ENCODE measurements at regions not wholly inside any gene's neighbourhood (a gene's known extent, or its start where the extent isn't known, plus 50 kb on each side); places are given as distances from the start of the nearest gene placed in this dataset.
A peak's percentile ranks its signal among the peaks of the same experiment; 100 is the strongest.

DNA sequence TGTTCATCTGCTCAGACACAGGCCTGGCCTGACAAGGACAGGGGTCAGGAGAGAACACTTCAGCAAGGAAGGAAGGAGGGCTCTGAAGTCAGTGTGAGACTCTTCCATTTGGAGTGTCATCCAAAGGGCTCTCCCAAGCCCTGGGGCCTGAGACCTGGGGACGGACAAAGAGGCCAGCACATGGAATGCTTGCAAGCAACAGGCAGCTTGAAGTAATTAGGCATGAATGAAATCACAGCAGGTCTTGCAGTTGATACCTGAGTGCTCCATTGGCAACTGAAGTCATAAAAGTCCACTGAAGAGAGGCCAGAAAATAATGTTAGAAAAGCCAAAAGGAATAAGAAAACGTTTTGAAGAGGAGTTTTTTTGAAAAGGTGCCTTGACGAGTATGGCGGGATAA, 231.7 kb downstream of the VAPA start:
- no peaks in the 10 kb centered on the region for H3K36me3 Mint-ChIP-seq (ENCODE audit: low read depth)
- TF ChIP-seq, protein P1, sequence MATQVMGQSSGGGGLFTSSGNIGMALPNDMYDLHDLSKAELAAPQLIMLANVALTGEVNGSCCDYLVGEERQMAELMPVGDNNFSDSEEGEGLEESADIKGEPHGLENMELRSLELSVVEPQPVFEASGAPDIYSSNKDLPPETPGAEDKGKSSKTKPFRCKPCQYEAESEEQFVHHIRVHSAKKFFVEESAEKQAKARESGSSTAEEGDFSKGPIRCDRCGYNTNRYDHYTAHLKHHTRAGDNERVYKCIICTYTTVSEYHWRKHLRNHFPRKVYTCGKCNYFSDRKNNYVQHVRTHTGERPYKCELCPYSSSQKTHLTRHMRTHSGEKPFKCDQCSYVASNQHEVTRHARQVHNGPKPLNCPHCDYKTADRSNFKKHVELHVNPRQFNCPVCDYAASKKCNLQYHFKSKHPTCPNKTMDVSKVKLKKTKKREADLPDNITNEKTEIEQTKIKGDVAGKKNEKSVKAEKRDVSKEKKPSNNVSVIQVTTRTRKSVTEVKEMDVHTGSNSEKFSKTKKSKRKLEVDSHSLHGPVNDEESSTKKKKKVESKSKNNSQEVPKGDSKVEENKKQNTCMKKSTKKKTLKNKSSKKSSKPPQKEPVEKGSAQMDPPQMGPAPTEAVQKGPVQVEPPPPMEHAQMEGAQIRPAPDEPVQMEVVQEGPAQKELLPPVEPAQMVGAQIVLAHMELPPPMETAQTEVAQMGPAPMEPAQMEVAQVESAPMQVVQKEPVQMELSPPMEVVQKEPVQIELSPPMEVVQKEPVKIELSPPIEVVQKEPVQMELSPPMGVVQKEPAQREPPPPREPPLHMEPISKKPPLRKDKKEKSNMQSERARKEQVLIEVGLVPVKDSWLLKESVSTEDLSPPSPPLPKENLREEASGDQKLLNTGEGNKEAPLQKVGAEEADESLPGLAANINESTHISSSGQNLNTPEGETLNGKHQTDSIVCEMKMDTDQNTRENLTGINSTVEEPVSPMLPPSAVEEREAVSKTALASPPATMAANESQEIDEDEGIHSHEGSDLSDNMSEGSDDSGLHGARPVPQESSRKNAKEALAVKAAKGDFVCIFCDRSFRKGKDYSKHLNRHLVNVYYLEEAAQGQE (IDR thresholded peaks at IDR 0.05; ENCODE audit: unreplicated experiment), result no peak
- TF ChIP-seq, protein P2, sequence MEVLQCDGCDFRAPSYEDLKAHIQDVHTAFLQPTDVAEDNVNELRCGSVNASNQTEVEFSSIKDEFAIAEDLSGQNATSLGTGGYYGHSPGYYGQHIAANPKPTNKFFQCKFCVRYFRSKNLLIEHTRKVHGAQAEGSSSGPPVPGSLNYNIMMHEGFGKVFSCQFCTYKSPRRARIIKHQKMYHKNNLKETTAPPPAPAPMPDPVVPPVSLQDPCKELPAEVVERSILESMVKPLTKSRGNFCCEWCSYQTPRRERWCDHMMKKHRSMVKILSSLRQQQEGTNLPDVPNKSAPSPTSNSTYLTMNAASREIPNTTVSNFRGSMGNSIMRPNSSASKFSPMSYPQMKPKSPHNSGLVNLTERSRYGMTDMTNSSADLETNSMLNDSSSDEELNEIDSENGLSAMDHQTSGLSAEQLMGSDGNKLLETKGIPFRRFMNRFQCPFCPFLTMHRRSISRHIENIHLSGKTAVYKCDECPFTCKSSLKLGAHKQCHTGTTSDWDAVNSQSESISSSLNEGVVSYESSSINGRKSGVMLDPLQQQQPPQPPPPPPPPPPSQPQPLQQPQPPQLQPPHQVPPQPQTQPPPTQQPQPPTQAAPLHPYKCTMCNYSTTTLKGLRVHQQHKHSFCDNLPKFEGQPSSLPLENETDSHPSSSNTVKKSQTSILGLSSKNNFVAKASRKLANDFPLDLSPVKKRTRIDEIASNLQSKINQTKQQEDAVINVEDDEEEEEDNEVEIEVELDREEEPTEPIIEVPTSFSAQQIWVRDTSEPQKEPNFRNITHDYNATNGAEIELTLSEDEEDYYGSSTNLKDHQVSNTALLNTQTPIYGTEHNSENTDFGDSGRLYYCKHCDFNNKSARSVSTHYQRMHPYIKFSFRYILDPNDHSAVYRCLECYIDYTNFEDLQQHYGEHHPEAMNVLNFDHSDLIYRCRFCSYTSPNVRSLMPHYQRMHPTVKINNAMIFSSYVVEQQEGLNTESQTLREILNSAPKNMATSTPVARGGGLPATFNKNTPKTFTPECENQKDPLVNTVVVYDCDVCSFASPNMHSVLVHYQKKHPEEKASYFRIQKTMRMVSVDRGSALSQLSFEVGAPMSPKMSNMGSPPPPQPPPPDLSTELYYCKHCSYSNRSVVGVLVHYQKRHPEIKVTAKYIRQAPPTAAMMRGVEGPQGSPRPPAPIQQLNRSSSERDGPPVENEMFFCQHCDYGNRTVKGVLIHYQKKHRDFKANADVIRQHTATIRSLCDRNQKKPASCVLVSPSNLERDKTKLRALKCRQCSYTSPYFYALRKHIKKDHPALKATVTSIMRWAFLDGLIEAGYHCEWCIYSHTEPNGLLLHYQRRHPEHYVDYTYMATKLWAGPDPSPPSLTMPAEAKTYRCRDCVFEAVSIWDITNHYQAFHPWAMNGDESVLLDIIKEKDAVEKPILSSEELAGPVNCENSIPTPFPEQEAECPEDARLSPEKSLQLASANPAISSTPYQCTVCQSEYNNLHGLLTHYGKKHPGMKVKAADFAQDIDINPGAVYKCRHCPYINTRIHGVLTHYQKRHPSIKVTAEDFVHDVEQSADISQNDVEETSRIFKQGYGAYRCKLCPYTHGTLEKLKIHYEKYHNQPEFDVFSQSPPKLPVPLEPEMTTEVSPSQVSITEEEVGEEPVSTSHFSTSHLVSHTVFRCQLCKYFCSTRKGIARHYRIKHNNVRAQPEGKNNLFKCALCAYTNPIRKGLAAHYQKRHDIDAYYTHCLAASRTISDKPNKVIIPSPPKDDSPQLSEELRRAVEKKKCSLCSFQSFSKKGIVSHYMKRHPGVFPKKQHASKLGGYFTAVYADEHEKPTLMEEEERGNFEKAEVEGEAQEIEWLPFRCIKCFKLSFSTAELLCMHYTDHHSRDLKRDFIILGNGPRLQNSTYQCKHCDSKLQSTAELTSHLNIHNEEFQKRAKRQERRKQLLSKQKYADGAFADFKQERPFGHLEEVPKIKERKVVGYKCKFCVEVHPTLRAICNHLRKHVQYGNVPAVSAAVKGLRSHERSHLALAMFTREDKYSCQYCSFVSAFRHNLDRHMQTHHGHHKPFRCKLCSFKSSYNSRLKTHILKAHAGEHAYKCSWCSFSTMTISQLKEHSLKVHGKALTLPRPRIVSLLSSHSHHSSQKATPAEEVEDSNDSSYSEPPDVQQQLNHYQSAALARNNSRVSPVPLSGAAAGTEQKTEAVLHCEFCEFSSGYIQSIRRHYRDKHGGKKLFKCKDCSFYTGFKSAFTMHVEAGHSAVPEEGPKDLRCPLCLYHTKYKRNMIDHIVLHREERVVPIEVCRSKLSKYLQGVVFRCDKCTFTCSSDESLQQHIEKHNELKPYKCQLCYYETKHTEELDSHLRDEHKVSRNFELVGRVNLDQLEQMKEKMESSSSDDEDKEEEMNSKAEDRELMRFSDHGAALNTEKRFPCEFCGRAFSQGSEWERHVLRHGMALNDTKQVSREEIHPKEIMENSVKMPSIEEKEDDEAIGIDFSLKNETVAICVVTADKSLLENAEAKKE (CRISPR knock-in tag; IDR thresholded peaks at IDR 0.05), result no peak
- TF ChIP-seq ZNF114 (CRISPR knock-in tag; IDR thresholded peaks at IDR 0.05) (no peak), POLR2AphosphoS5 (IDR thresholded peaks at IDR 0.05; ENCODE audit: low read depth) (no peak), STAT1 (IDR thresholded peaks at IDR 0.05; ENCODE audit: unreplicated experiment) (no peak), EZH2phosphoT487 (IDR thresholded peaks at IDR 0.05; ENCODE audit: unreplicated experiment) (no peak), ZNF331 (CRISPR knock-in tag; IDR thresholded peaks at IDR 0.05; ENCODE audit: low read depth) (no peak), EZH2 (IDR thresholded peaks at IDR 0.05; ENCODE audit: low read depth, unreplicated experiment) (no peak), JUNB (IDR thresholded peaks at IDR 0.05; ENCODE audit: unreplicated experiment) (no peak)
- TF ChIP-seq, protein P3, sequence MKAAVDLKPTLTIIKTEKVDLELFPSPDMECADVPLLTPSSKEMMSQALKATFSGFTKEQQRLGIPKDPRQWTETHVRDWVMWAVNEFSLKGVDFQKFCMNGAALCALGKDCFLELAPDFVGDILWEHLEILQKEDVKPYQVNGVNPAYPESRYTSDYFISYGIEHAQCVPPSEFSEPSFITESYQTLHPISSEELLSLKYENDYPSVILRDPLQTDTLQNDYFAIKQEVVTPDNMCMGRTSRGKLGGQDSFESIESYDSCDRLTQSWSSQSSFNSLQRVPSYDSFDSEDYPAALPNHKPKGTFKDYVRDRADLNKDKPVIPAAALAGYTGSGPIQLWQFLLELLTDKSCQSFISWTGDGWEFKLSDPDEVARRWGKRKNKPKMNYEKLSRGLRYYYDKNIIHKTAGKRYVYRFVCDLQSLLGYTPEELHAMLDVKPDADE (IDR thresholded peaks at IDR 0.05), result no peak

More for the DNA sequence above, 231.7 kb downstream of the VAPA start:
- H3K4me2 ChIP-seq, result no peak overlapping the region
- no peaks in the 10 kb centered on the region for H3K27me3 ChIP-seq (ENCODE audit: insufficient read depth)
- no peaks in the 10 kb centered on the region for H3K79me2 ChIP-seq (replicated peaks; ENCODE audit: insufficient read depth)
- H3K27me3 Mint-ChIP-seq (ENCODE audit: insufficient read depth, low read depth, poor library complexity), result peaks cover 2% of the 10 kb centered on the region
- H4K20me1 ChIP-seq (replicated peaks; ENCODE audit: insufficient read depth), result no peaks in the 10 kb centered on the region
- H3K27ac ChIP-seq (ENCODE audit: low read depth), result no peak overlapping the region
- no peaks in the 10 kb centered on the region for H3K36me3 ChIP-seq (ENCODE audit: insufficient read depth)
- peak overlapping the region; percentile 72; the same call in 1 of the 2 replicates for H2AFZ ChIP-seq
- H3K4me3 ChIP-seq, result no peak overlapping the region
- H3K9me3 Mint-ChIP-seq, result peaks cover 5% of the 10 kb centered on the region; the same call in 1 of the 3 replicates
- H3K4me1 Mint-ChIP-seq, result peaks cover 28% of the 10 kb centered on the region
- no peaks in the 10 kb centered on the region for H3K9me2 ChIP-seq (ENCODE audit: insufficient read depth)
- H3F3A ChIP-seq (replicated peaks; ENCODE audit: low read depth), result 0 out of 2 replicates have a peak, but pooled peaks cover under 1% of the 10 kb centered on the region
- ATAC-seq (no peak), DNase-seq (ENCODE audit: low spot score) (no peak)
- peaks cover 11% of the 10 kb centered on the region for H3K4me1 ChIP-seq (ENCODE audit: insufficient read depth)
- no peak overlapping the region for H3K27ac Mint-ChIP-seq
- no peak overlapping the region for H3K4me3 Mint-ChIP-seq
